Sigmoid colon (tissue), 4 donors: ENCODE measurements at regions not wholly inside any gene's neighbourhood (a gene's known extent, or its start where the extent isn't known, plus 50 kb on each side); places are given as distances from the start of the nearest gene placed in this dataset.

ENCODE experiments used
- CTCF ChIP-seq, 4 experiments: fragments of 450-650 bp in 3 of 4; fragments of 200-600 bp in 1 of 4; IDR thresholded peaks; one replicate each; pipeline ENCODE4 v1.5.1; 2016 to 2019; ENCODE audit warnings: antibody characterized with exemption in 4 of 4, mild to moderate bottlenecking in 3 of 4, moderate library complexity in 2 of 4
- POLR2A ChIP-seq, 2 donors: fragments of 450-650 bp; IDR thresholded peaks; one replicate each; pipeline ENCODE4 v1.6.1; 2016; ENCODE audit warnings: antibody characterized with exemption in 2 of 2, mild to moderate bottlenecking in 2 of 2, moderate library complexity in 2 of 2
- POLR2AphosphoS5 ChIP-seq, 4 donors: sonication (generic); formaldehyde crosslinking; IDR thresholded peaks; one replicate each; pipeline ENCODE4 v1.6.1; 2017; ENCODE audit warnings: antibody characterized with exemption in 4 of 4

GRCh38 chr20:51969191-51969590 lies 166.9 kb upstream of the SALL4 start:
- TF ChIP-seq CTCF (IDR thresholded peaks at IDR 0.05), result no peak
- no peak for TF ChIP-seq POLR2AphosphoS5 (IDR thresholded peaks at IDR 0.05)
- no peak for TF ChIP-seq POLR2A (IDR thresholded peaks at IDR 0.05)
